ENCODE measurements at regions not wholly inside any gene's neighbourhood (a gene's known extent, or its start where the extent isn't known, plus 50 kb on each side); places are given as distances from the start of the nearest gene placed in this dataset.

DNA sequence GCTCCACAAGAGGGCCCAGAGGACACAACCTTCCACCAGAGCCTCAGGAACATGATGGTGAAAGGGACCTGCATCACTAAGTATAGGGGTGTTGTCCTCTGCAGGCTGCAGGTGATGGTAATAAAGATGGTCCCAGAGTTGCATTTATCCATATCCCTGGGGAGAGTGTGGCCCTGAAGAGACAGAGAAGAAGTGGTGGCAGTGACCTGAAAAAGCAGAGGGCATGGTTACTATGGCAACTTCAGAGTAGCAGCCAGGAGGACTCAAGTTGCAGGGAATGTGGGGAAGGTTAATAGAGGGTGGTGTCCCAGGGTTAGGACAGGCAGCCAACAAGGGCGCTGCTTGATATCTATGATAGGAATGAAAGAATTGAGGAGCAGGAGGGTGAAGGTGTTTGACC is 57.1 kb downstream of the HLA-A start:
- no peak for DNase-seq

DNA sequence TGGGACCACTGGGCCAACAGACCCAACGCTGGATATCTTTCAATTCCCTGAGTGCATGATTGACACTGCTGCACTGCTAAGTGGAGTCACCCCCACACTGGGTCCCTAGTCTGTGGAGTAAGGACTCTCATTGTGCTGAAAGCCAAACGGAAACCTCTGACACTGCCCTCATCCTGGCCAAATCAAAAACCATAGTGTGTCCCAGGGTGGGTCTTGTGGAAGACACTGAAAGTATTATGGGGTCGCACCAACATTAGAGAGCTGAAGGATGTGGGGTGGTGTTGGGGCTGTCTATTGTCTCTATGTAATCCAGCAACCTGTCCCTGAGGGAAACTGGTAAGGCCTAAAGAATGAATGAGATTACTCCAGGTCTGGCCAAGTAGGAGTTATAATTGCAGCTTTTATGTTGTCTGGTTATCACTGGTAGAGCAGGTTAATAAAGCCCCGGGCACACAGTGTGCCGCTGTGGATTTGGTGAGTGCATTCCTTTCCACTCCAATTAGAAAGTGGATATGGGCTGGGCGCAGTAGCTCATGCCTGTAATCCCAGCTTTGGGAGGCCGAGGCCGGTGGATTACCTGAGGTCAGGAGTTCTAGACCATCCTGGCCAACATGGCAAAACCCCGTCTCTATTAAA is 57.9 kb downstream of the HLA-A start:
- DNase-seq: no peak

DNA sequence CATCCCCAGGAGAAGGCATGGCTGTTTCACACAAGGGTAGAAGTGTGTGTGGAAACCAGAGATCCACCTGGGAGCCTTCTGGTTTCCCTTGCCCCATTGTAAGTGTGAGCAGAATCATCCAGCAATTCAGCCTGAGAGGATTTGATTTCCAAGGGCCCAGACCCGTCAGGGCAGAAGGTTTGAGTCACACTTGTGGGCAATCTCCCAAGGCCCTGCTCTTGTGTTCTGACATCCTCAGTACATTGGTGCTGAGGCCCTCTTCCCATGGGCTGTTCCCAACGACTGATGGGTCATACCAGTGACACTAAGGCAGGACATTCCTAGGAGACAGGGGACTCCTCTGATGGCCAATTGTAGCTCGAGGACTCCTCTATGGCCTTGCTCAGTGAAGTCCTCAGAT is 58.2 kb upstream of the POLR1H start:
- no peak for DNase-seq

DNA sequence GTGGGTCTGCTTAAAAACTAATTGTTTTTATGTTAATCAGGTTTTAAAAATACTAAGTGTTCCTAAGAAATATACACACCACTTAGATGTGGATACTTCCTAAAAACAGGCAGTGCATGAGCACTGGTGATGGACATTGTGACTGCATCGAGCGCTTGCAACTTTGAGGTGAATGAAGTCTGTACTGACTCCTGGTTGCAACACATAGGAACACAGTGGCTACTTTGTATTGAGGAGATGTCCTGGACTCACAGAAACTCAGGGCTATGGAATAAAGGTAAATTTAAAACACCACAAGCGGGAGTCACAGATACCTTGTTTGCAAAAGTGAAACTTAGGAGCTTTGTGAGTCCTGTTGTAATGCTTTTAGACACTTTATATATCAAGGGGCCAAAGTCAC is 55.6 kb upstream of the POLR1H start:
- no peak for DNase-seq

DNA sequence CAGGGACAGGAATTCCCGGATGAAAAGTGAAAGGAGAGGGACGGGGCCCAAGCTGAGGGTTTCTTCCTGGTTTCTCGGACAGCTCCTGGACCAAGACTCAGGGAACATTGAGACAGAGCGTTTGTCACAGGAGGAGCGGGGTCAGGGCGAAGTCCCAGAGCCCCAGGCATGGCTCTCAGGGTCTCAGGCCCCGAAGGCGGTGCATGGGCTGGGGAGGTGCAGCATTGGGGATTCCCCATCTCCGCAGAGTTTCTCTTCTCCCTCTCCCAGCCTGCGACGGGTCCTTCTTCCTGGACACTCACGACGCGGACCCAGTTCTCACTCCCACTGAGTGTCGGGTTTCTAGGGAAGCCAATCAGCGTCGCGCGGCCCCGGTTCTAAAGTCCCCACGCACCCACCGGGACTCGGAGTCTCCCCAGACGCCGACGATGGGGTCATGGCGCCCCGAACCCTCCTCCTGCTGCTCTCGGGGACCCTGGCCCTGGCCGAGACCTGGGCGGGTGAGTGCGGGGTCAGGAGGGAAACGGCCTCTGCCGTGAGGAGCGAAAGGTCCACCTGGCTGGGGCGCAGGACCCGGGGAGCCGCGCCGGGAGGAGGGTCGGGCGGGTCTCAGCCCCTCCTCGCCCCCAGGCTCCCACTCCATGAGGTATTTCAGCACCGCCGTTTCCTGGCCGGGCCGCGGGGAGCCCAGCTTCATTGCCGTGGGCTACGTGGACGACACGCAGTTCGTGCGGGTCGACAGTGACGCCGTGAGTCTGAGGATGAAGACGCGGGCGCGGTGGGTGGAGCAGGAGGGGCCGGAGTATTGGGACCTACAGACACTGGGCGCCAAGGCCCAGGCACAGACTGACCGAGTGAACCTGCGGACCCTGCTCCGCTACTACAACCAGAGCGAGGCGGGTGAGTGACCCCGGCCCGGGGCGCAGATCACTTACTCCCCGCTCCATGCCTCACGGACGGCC is 54.6 kb upstream of the POLR1H start:
- no peak for DNase-seq

DNA sequence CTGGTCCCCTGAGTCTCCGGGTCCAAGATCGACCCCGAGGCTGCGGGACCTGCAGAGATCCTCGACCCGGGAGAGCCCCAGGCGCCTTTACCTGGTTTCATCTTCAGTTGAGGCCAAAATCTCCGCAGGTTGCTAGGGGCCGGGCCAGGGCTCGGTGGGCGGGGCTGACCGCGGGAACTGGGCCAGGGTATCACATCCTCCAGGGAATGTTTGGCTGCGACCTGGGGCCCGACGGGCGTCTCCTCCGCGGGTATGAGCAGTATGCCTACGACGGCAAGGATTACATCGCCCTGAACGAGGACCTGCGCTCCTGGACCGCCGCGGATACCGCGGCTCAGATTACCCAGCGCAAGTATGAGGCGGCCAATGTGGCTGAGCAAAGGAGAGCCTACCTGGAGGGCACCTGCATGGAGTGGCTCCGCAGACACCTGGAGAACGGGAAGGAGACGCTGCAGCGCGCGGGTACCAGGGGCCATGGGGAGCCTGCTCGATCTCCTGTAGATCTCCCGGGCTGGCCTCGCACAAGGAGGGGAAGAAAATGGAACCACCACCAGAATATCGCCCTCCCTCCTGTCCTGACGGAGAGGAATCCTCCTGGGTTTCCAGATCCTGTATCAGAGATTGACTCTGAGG is 53.8 kb upstream of the POLR1H start:
- DNase-seq: peak; percentile 9

DNA sequence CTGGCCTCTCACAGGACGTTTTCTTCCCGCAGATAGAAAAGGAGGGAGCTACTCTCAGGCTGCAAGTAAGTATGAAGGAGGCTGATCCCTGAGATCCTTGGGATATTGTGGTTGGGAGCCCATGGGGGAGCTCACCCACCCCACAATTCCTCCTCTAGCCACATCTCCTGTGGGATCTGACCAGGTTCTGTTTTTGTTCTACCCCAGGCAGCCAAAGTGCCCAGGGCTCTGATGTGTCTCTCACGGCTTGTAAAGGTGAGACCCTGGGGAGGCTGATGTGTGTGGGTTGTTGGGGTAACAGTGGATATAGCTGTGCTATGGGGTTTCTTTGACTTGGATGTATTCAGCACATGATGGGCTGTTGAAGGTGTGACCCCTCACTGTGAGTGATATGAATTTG is 52.0 kb upstream of the POLR1H start:
- no peak for DNase-seq
